ENCODE measurements at regions not wholly inside any gene's neighbourhood (a gene's known extent, or its start where the extent isn't known, plus 50 kb on each side); places are given as distances from the start of the nearest gene placed in this dataset.

DNA sequence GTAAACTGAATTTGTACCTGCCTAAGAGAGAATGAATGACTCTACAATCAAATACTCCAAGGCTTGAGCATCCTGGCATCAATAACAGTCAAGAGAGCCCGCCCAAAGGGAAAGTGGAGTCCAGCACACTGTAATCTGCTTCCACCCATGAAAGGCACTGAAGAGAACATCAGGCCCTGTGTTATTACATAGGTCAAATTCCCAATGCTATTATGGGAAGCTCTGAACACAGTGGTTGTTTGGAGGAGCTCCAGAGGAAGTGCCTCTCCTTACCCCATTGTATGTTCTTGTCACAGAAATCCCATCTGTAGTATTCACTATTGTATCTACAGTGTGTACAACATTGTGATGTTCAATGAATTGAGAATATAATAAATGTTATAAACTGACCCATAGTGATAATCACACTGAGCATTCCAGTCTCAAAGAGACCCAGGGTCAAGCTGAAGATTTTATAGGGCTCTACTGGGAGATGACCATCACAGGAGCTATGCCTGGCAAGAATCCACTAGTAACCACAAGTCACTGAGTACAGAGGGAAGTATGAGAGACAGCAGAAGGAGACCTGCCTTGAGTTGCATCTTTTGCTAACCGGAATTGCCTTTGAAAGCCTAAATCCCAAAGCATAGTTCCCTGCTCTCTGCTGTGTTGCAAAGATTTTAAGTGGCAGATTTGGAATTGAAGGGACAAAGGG lies 446.7 kb downstream of the GJA1 start:
- TF ChIP-seq, protein P1, sequence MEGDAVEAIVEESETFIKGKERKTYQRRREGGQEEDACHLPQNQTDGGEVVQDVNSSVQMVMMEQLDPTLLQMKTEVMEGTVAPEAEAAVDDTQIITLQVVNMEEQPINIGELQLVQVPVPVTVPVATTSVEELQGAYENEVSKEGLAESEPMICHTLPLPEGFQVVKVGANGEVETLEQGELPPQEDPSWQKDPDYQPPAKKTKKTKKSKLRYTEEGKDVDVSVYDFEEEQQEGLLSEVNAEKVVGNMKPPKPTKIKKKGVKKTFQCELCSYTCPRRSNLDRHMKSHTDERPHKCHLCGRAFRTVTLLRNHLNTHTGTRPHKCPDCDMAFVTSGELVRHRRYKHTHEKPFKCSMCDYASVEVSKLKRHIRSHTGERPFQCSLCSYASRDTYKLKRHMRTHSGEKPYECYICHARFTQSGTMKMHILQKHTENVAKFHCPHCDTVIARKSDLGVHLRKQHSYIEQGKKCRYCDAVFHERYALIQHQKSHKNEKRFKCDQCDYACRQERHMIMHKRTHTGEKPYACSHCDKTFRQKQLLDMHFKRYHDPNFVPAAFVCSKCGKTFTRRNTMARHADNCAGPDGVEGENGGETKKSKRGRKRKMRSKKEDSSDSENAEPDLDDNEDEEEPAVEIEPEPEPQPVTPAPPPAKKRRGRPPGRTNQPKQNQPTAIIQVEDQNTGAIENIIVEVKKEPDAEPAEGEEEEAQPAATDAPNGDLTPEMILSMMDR (IDR thresholded peaks at IDR 0.05): no peak
- H3K27ac Mint-ChIP-seq: no peak overlapping the region
- no peaks in the 10 kb centered on the region for H3K9me3 Mint-ChIP-seq
- no peak overlapping the region for H3K4me3 Mint-ChIP-seq
- DNase-seq: no peak
- H3K4me1 Mint-ChIP-seq: no peaks in the 10 kb centered on the region
- no peaks in the 10 kb centered on the region for H3K27me3 Mint-ChIP-seq (ENCODE audit: low read depth, poor library complexity)
- no peaks in the 10 kb centered on the region for H3K36me3 Mint-ChIP-seq (ENCODE audit: low read depth)

DNA sequence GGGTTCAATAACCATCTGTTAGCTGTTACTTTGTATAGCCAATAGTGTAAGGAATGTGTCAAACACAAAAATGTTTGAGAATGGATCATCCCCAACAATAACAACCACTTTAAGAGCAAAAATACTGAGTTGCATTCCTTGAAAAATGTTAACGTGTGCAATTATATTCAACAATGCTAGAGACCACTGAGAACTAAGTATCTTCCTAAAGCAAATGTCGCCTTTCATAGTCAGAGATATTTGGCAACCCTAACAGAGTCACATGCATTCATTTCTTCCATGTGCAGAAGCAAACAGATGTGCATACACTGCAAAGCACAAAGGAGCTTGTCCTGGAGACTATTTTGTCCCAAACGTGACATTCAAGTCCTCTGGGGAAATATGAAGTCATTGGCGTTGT lies 448.6 kb downstream of the GJA1 start:
- Mint-ChIP-seq H3K27me3 (ENCODE audit: low read depth, poor library complexity) (no peaks in the 10 kb centered on the region), H3K27ac (no peak overlapping the region), H3K9me3 (no peaks in the 10 kb centered on the region), H3K36me3 (ENCODE audit: low read depth) (no peaks in the 10 kb centered on the region), H3K4me3 (no peak overlapping the region), H3K4me1 (no peaks in the 10 kb centered on the region)
- TF ChIP-seq, protein P1 (IDR thresholded peaks at IDR 0.05): no peak
- no peak for DNase-seq

DNA sequence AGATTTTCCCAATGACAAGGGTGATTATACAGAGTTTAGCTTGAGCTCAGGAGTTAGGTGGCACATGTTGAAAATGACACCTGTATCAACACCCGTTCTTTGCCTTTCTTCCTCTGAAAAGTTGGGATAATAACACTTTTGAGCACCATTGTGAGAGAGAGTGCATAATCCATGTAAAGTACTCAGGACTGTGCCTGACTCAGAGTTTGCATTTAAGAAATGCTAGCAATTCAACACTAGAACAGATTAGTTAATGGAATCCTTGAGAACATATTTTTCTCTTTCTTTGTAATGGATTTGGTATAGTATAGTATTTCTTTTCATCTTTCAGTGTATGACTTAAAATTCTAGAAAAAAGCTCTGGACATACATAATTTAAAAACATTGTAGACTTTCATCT lies 449.2 kb downstream of the GJA1 start:
- Mint-ChIP-seq H3K27me3 (ENCODE audit: low read depth, poor library complexity) (no peaks in the 10 kb centered on the region), H3K36me3 (ENCODE audit: low read depth) (no peaks in the 10 kb centered on the region), H3K27ac (no peak overlapping the region), H3K4me3 (no peak overlapping the region), H3K9me3 (no peaks in the 10 kb centered on the region), H3K4me1 (no peaks in the 10 kb centered on the region)
- DNase-seq: no peak
- TF ChIP-seq, protein P1 (IDR thresholded peaks at IDR 0.05): no peak

DNA sequence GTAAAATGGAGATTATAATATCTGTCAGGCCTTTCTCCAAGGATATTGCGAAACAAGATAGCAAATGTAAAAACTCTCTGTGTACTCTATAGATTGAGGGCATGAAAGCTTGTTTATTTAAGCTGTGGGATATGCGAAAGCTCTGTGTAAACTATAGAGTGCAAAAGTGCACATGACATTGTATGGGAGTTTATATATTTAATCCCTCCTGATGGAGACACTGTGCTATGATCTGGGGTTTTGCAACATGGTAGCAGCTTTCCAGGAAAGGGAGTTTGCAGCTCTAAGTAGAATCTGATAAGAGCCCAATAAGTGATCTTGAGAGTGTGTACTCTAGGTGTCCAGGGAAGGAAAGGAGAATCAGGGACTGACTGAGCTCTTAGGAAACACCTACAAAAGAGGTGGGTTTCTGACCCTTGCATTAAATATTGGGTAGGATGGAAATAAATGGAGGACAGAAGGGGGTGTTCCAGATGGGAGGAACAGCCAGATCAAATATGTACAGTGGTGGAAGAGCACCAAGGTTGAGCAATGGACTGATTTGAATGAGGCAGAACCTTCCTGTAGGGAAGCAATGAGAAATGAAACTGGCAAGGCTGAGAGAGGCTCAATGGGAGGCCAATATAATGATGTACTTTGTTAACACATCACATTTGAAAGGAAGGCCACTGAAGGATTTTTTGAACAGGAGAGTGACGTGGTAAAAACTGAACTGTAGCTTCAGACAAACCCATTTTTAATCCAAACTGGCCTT lies 450.1 kb downstream of the GJA1 start:
- no peak for DNase-seq
- H3K4me3 Mint-ChIP-seq: no peak overlapping the region
- TF ChIP-seq, protein P1 (IDR thresholded peaks at IDR 0.05): no peak
- H3K27ac Mint-ChIP-seq: no peak overlapping the region
- no peaks in the 10 kb centered on the region for H3K4me1 Mint-ChIP-seq
- H3K27me3 Mint-ChIP-seq (ENCODE audit: low read depth, poor library complexity): no peaks in the 10 kb centered on the region
- H3K36me3 Mint-ChIP-seq (ENCODE audit: low read depth): no peaks in the 10 kb centered on the region
- no peaks in the 10 kb centered on the region for H3K9me3 Mint-ChIP-seq

DNA sequence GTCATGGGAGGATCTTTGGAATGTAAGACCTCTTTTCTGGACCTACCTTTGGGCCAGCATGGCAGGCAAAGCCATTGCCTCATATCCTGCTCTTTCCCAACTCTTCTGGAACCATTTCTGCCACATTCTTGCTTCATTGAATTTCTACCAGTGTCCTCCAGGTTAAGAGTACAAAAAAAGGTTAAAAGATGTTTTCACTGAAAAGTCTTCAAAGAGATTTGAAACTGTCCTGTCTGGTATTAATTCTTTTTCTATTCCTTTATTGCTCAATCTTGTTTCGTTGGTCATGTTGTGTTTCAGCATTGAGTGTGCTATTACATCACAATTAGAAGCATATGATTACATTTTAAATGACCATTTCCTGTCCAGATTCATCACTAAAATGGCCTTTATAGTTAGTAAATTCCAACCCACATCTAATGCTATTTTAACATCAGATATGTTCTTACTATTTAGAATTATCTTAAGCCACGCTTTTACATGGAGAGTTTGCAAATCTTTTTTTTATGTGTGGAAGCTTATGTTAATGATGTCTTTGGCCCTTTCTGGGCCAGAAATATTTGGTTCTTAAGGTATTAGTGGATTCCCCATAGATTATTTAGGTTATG lies 450.9 kb downstream of the GJA1 start:
- TF ChIP-seq, protein P1 (IDR thresholded peaks at IDR 0.05): no peak
- Mint-ChIP-seq H3K27ac (no peak overlapping the region), H3K27me3 (ENCODE audit: low read depth, poor library complexity) (no peaks in the 10 kb centered on the region), H3K36me3 (ENCODE audit: low read depth) (no peaks in the 10 kb centered on the region), H3K9me3 (no peaks in the 10 kb centered on the region), H3K4me3 (no peak overlapping the region), H3K4me1 (no peaks in the 10 kb centered on the region)
- no peak for DNase-seq

All from nephron progenitor cell (in vitro differentiated cells).